HG03558 (cell line): ENCODE measurements at regions not wholly inside any gene's neighbourhood (a gene's known extent, or its start where the extent isn't known, plus 50 kb on each side); places are given as distances from the start of the nearest gene placed in this dataset.
"Not testable (repeated sequence)": the region's sequence is repeated elsewhere in the genome, so short reads cannot be mapped to it uniquely, and the experiment has no call there.

Experiments
- ATAC-seq: cut with Tn5 transposase; IDR thresholded peaks from one replicate; pipeline ENCODE4 v1.9.1; 2021; ENCODE audit warnings: moderate number of reproducible peaks; ENCODE audit not compliant: unreplicated experiment; ENCODE audit errors: extremely low read depth

GRCh38 chr20:50323777-50324775 is 133.4 kb downstream of the CEBPB start:
- no peak for ATAC-seq

GRCh38 chr20:50325215-50325614 is 134.6 kb downstream of the CEBPB start:
- ATAC-seq, result no peak

GRCh38 chr20:50325651-50326050 is 135.0 kb downstream of the CEBPB start:
- no peak for ATAC-seq

- no peak for ATAC-seq
Observed at GRCh38 chr20:50327666-50328065, 137.0 kb downstream of the CEBPB start.

- no peak for ATAC-seq
Observed at GRCh38 chr20:50328222-50328979, 137.8 kb downstream of the CEBPB start.

GRCh38 chr20:50328996-50329898 is 138.6 kb downstream of the CEBPB start:
- no peak for ATAC-seq

GRCh38 chr20:50329981-50330503 is 139.4 kb downstream of the CEBPB start:
- no peak for ATAC-seq

- no peak for ATAC-seq
Observed at GRCh38 chr20:50330504-50331313, 140.1 kb downstream of the CEBPB start.

GRCh38 chr20:50331469-50332363 is 141.1 kb downstream of the CEBPB start:
- ATAC-seq, result no peak

- ATAC-seq, result no peak
Observed at GRCh38 chr20:50332491-50332980, 141.9 kb downstream of the CEBPB start.

- ATAC-seq, result no peak
Observed at GRCh38 chr20:50333131-50333670, 142.6 kb downstream of the CEBPB start.

- ATAC-seq, result no peak
Observed at GRCh38 chr20:50333812-50334211, 143.2 kb downstream of the CEBPB start.

GRCh38 chr20:50334512-50334911 is 143.9 kb downstream of the CEBPB start:
- not testable (repeated sequence) for ATAC-seq

GRCh38 chr20:50335105-50335504 is 144.5 kb downstream of the CEBPB start:
- no peak for ATAC-seq

GRCh38 chr20:50335866-50336265 is 145.2 kb downstream of the CEBPB start:
- ATAC-seq, result no peak

- ATAC-seq, result no peak
Observed at GRCh38 chr20:50336661-50337060, 146.0 kb downstream of the CEBPB start.

GRCh38 chr20:50337521-50338466 is 147.2 kb downstream of the CEBPB start:
- no peak for ATAC-seq
